BLaER1 treated with 17β-estradiol and CSF1 and Interleukin-3, amounts not matched to agents 10 nM and 100 nM (cell line): ENCODE measurements at regions not wholly inside any gene's neighbourhood (a gene's known extent, or its start where the extent isn't known, plus 50 kb on each side); places are given as distances from the start of the nearest gene placed in this dataset.

Experiments used
- H3K27ac ChIP-seq, 11 experiments: shearing (Covaris generic); formaldehyde crosslinking; 2 replicates each; pipeline ENCODE4 v1.8.1; 2022
- H3K27me3 ChIP-seq, 11 experiments: shearing (Covaris generic); formaldehyde crosslinking; 2 replicates each; pipeline ENCODE4 v1.8.1; 2022
- H3K36me3 ChIP-seq, 11 experiments: shearing (Covaris generic); formaldehyde crosslinking; 2 replicates each; pipeline ENCODE4 v1.8.1; 2022
- H3K4me1 ChIP-seq, 10 experiments: shearing (Covaris generic); formaldehyde crosslinking; 2 replicates each; pipeline ENCODE4 v1.8.1; 2022
- H3K4me2 ChIP-seq, 11 experiments: shearing (Covaris generic); formaldehyde crosslinking; 2 replicates each; pipeline ENCODE4 v1.8.1; 2022
- H3K4me3 ChIP-seq, 10 experiments: shearing (Covaris generic); formaldehyde crosslinking; 2 replicates each; pipeline ENCODE4 v1.8.1; 2022
- H3K9ac ChIP-seq, 11 experiments: shearing (Covaris generic); formaldehyde crosslinking; 2 replicates each; pipeline ENCODE4 v1.8.1; 2022
- H3K9me3 ChIP-seq, 11 experiments: shearing (Covaris generic); formaldehyde crosslinking; replicated peaks in 1 of 11; 2 replicates each; pipeline ENCODE4 v1.8.1; 2022
- H4K20me1 ChIP-seq, 11 experiments: shearing (Covaris generic); formaldehyde crosslinking; 2 replicates each; pipeline ENCODE4 v1.8.1; 2022
- Cebpa-rat ChIP-seq, 11 experiments: shearing (Covaris generic); IDR thresholded peaks; 2 replicates each; pipeline ENCODE4 v1.8.1; 2022

GRCh38 chr3:189053322-189053721 is 118.4 kb upstream of the TPRG1 start:
- Histone ChIP-seq H3K9me3 (peaks cover 14 to 72% (median 46%) of the 10 kb centered on the region in 11 experiments; a peak in 19 of 22 replicates), H4K20me1 (no peaks in the 10 kb centered on the region), H3K27me3 (no peaks in the 10 kb centered on the region), H3K4me2 (peak overlapping the region; percentile 7 to 60 (median 52); a peak in 19 of 22 replicates), H3K36me3 (peaks cover 0 to 7% (median 0%) of the 10 kb centered on the region in 11 experiments; a peak in 1 of 22 replicates), H3K4me3 (peak overlapping the region in 6 of 10 experiments; percentile 2 to 56 (median 14); a peak in 7 of 20 replicates), H3K4me1 (peaks cover 16 to 51% (median 30%) of the 10 kb centered on the region in 10 experiments), H3K9ac (peak overlapping the region in 3 of 11 experiments; percentile 22 to 43 (median 24); a peak in 4 of 22 replicates), H3K27ac (peak overlapping the region in 7 of 11 experiments; percentile 2 to 77 (median 68); a peak in 12 of 22 replicates)
- peak in 3 of 11 experiments; percentile 32 to 68 (median 56); a peak in 3 of 22 replicates for TF ChIP-seq Cebpa-rat (IDR thresholded peaks at IDR 0.05)

DNA sequence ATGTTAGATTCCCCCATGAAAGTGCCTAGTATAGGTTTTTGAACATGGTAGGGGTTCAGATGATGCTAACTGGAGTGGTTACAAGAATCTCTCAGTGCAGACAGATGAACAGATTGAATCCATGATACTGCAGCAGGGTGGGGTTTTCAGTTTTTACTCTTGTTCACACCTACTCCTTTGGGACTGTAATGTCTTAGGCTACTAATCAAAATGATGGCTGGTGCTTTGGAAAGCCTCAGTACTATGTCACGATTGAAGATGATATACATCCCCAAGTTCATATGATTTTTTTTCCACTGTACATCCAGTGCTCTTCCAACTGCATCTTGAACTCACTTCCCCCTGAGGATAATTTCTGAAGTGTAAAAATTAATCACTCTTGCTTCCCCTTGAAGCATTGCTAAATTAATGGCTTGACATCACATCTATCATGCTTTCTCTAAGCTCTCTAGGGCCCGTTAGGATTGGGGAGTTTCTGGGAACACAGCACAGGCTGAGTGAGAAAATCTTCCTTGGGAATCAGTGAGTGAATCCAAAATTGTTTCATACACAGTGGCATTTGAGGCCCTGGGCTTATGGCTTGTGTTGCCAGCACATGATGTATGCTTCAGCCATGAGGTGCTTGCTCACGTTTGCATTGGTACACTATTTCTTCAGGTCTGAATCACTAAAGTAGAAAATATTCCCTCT is 115.0 kb upstream of the TPRG1 start:
- no peak overlapping the region for H3K4me2 ChIP-seq
- TF ChIP-seq Cebpa-rat (IDR thresholded peaks at IDR 0.05), result no peak
- no peaks in the 10 kb centered on the region for H3K27me3 ChIP-seq
- H3K9ac ChIP-seq, result no peak overlapping the region
- no peak overlapping the region for H3K27ac ChIP-seq
- H4K20me1 ChIP-seq, result no peaks in the 10 kb centered on the region
- peaks cover 0 to 7% (median 0%) of the 10 kb centered on the region in 11 experiments; a peak in 1 of 22 replicates for H3K36me3 ChIP-seq
- H3K9me3 ChIP-seq, result peaks cover 10 to 71% (median 38%) of the 10 kb centered on the region in 11 experiments; a peak in 20 of 22 replicates
- peaks cover 8 to 32% (median 15%) of the 10 kb centered on the region in 10 experiments; a peak in 17 of 20 replicates for H3K4me1 ChIP-seq
- H3K4me3 ChIP-seq, result no peak overlapping the region

DNA sequence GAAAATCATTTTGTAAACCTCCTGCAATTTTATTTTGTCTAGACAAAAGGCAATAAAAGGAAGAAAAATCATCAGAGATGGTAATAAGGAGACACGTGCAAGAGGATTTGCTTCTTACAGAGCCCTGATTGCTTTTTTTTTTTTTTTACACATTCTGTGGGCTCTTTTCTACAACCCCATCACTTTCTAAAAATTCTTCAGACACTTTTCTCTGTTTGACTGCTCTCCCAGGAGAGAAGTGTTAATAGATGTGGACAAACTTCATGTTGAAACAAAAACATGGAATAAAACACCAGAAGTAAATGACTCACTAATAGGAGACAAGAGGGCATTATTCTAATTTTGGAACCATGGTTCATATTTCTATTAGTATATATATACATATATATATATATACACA is 114.4 kb upstream of the TPRG1 start:
- no peak overlapping the region for H3K4me2 ChIP-seq
- H3K36me3 ChIP-seq, result peaks cover 0 to 7% (median 0%) of the 10 kb centered on the region in 11 experiments; a peak in 1 of 22 replicates
- H3K9ac ChIP-seq, result no peak overlapping the region
- no peak for TF ChIP-seq Cebpa-rat (IDR thresholded peaks at IDR 0.05)
- H4K20me1 ChIP-seq, result no peaks in the 10 kb centered on the region
- H3K27ac ChIP-seq, result no peak overlapping the region
- peaks cover 13 to 71% (median 41%) of the 10 kb centered on the region in 11 experiments; a peak in 19 of 22 replicates for H3K9me3 ChIP-seq
- H3K27me3 ChIP-seq, result no peaks in the 10 kb centered on the region
- H3K4me1 ChIP-seq, result peaks cover 8 to 30% (median 15%) of the 10 kb centered on the region in 10 experiments; a peak in 17 of 20 replicates
- H3K4me3 ChIP-seq, result no peak overlapping the region

DNA sequence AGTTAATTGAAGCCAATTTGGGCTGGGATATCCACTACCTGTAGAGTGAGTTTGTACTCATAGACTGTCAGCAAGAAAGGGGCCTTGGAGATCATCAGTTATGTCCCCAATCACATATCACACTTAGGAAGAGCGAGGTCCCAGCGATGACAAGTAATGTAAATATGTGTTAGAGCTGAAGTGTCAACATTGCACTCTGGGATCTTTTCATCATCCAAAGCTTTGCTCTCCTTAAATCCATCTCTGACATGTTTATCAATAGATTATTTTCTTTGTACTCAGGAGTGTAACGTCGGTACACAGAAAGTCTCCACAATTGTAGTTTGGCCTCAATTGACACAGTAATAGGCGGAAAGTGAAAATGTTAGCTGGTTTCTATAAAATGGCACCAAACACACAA is 113.7 kb upstream of the TPRG1 start:
- no peak overlapping the region for H3K9ac ChIP-seq
- no peak overlapping the region for H3K4me2 ChIP-seq
- H3K4me1 ChIP-seq, result peaks cover 6 to 23% (median 11%) of the 10 kb centered on the region in 10 experiments; a peak in 17 of 20 replicates
- no peaks in the 10 kb centered on the region for H4K20me1 ChIP-seq
- H3K27ac ChIP-seq, result no peak overlapping the region
- no peaks in the 10 kb centered on the region for H3K27me3 ChIP-seq
- no peak for TF ChIP-seq Cebpa-rat (IDR thresholded peaks at IDR 0.05)
- peaks cover 13 to 71% (median 36%) of the 10 kb centered on the region in 11 experiments; a peak in 21 of 22 replicates for H3K9me3 ChIP-seq
- no peak overlapping the region for H3K4me3 ChIP-seq
- H3K36me3 ChIP-seq, result peaks cover 0 to 7% (median 0%) of the 10 kb centered on the region in 11 experiments; a peak in 1 of 22 replicates

DNA sequence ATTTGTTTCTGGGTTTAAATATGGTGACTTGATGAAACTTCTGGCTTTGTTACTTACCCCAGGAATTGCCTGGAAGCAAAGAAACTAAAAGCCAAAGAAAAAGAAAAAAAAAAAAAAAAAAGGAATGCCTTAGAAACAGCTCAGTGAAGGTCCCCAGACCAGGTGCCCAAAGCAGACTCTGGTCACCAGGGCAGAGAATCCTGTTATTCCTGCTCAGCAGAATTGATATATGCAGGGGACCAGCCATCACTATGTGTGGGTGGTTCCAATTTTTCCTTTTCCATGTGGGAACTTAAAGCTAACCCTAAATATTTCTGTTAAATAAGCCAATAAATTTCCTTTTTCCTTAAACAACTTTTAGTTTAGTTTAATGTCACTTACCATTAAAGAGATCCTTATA is 100.8 kb upstream of the TPRG1 start:
- H4K20me1 ChIP-seq, result no peaks in the 10 kb centered on the region
- no peaks in the 10 kb centered on the region for H3K36me3 ChIP-seq
- H3K4me2 ChIP-seq, result no peak overlapping the region
- no peak overlapping the region for H3K9ac ChIP-seq
- H3K4me1 ChIP-seq, result no peaks in the 10 kb centered on the region
- no peak overlapping the region for H3K27ac ChIP-seq
- peaks cover 4 to 28% (median 18%) of the 10 kb centered on the region in 11 experiments; a peak in 15 of 22 replicates for H3K9me3 ChIP-seq
- no peaks in the 10 kb centered on the region for H3K27me3 ChIP-seq
- H3K4me3 ChIP-seq, result no peak overlapping the region
- TF ChIP-seq Cebpa-rat (IDR thresholded peaks at IDR 0.05), result no peak

DNA sequence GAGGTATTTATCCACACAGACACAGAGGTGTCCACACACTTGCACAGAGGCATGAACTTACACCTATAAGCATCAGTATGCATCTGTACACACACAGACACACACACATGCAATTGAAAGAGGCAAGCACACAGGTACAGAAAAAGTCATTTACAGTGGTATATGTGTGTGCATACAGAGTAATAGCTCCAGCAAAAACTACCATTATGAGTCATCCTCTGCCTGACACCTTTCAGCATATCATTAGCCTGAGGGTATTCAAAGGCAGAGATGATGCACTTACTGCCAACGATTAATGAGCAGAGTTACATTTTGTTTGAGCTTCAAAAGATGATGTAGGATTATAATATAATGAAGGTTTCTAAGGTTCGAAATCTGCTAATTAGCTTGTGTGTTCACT is 100.3 kb upstream of the TPRG1 start:
- Histone ChIP-seq H4K20me1 (no peaks in the 10 kb centered on the region), H3K4me1 (no peaks in the 10 kb centered on the region), H3K9ac (no peak overlapping the region), H3K36me3 (no peaks in the 10 kb centered on the region), H3K27ac (no peak overlapping the region), H3K27me3 (no peaks in the 10 kb centered on the region), H3K4me2 (no peak overlapping the region), H3K4me3 (no peak overlapping the region), H3K9me3 (peaks cover 4 to 27% (median 18%) of the 10 kb centered on the region in 11 experiments; a peak in 15 of 22 replicates)
- no peak for TF ChIP-seq Cebpa-rat (IDR thresholded peaks at IDR 0.05)

- no peaks in the 10 kb centered on the region for H3K4me1 ChIP-seq
- no peak overlapping the region for H3K9ac ChIP-seq
- no peaks in the 10 kb centered on the region for H3K36me3 ChIP-seq
- no peaks in the 10 kb centered on the region for H3K27me3 ChIP-seq
- no peak overlapping the region for H3K27ac ChIP-seq
- TF ChIP-seq Cebpa-rat (IDR thresholded peaks at IDR 0.05), result no peak
- peaks cover 0 to 9% (median 0%) of the 10 kb centered on the region in 11 experiments; a peak in 3 of 22 replicates for H3K9me3 ChIP-seq
- H3K4me3 ChIP-seq, result no peak overlapping the region
- H3K4me2 ChIP-seq, result no peak overlapping the region
- no peaks in the 10 kb centered on the region for H4K20me1 ChIP-seq
These were observed 95.3 kb upstream of the TPRG1 start for GRCh38 chr3:189076449-189076848.

GRCh38 chr3:189080745-189081144 is 91.0 kb upstream of the TPRG1 start:
- Histone ChIP-seq H3K4me3 (no peak overlapping the region), H3K36me3 (no peaks in the 10 kb centered on the region), H3K4me1 (peaks cover 0 to 16% (median 8%) of the 10 kb centered on the region in 10 experiments; a peak in 13 of 20 replicates), H3K9ac (no peak overlapping the region), H3K9me3 (no peaks in the 10 kb centered on the region), H3K27me3 (no peaks in the 10 kb centered on the region), H4K20me1 (no peaks in the 10 kb centered on the region), H3K27ac (no peak overlapping the region), H3K4me2 (no peak overlapping the region)
- no peak for TF ChIP-seq Cebpa-rat (IDR thresholded peaks at IDR 0.05)

DNA sequence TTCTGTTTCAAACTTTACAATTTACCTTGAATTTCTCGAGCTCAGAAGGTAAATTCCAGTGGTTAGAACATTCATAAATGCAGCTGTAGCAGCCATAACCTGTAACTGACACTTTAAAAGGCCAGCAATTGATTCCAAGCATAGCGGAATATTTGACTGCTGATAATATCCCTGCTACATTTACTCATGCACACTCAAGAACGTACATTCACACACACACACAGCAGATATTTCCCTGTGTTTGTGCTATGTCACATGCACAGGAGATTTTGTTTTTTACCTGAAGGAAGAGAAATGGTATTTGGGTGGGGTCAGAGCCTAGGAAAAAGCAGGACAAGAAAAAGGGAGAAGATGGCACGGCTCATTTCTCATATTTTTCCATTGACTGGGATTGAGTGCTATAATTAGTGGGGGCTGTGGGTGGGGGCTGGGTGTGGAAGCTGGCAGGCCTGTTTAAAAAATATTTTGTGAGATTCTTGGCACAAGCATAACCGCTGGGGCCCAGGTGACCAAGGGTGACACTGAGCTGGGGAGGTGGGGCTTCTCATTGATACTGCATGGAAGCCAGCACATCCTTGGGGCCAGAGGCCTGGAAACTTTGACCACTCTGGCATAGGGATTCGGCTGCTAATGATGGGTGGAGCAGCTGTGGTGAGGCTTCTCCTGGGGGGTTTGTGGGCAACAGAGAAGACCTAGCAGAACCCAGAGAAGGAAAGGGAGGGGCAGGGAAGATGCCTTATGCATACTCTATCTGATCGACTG is 88.9 kb upstream of the TPRG1 start:
- Histone ChIP-seq H4K20me1 (no peaks in the 10 kb centered on the region), H3K27me3 (no peaks in the 10 kb centered on the region), H3K9ac (no peak overlapping the region), H3K4me3 (no peak overlapping the region), H3K4me1 (peaks cover 0 to 16% (median 8%) of the 10 kb centered on the region in 10 experiments; a peak in 13 of 20 replicates), H3K36me3 (no peaks in the 10 kb centered on the region), H3K4me2 (peak overlapping the region in 7 of 11 experiments; percentile 12 to 52 (median 37); a peak in 11 of 22 replicates), H3K9me3 (peaks cover 0 to 8% (median 0%) of the 10 kb centered on the region in 11 experiments; a peak in 3 of 22 replicates), H3K27ac (no peak overlapping the region)
- no peak for TF ChIP-seq Cebpa-rat (IDR thresholded peaks at IDR 0.05)
